H1 (cell line): ENCODE measurements at regions not wholly inside any gene's neighbourhood (a gene's known extent, or its start where the extent isn't known, plus 50 kb on each side); places are given as distances from the start of the nearest gene placed in this dataset.

Source experiments
- CBX8 ChIP-seq: fragments of 300-800, 300-1000 bp; sonication (generic); IDR thresholded peaks from 2 replicates; pipeline ENCODE4 v1.7.1; 2016; ENCODE audit warnings: low read depth, low read length, borderline replicate concordance
- CHD7 ChIP-seq: fragments of 300-600 bp; sonication (generic); IDR thresholded peaks from 2 replicates; pipeline ENCODE4 v1.7.1; 2012; ENCODE audit warnings: low read length, moderate library complexity, mild to moderate bottlenecking, inconsistent platforms; ENCODE audit not compliant: insufficient replicate concordance
- HDAC2 ChIP-seq, 2 experiments: fragments of 300-600 bp in 1 of 2; sonication (generic) in 1 of 2; IDR thresholded peaks; 2 replicates each; pipeline ENCODE4 v1.6.1; 2011 to 2012; ENCODE audit warnings: low read depth in 2 of 2, low read length in 2 of 2, mild to moderate bottlenecking in 2 of 2, moderate library complexity in 2 of 2, borderline replicate concordance in 1 of 2, inconsistent platforms in 1 of 2
- MAX ChIP-seq: IDR thresholded peaks from 2 replicates; pipeline ENCODE4 v1.6.1; 2012; ENCODE audit warnings: inconsistent platforms
- NANOG ChIP-seq: IDR thresholded peaks from 2 replicates; pipeline ENCODE4 v1.6.1; 2011; ENCODE audit warnings: low read length, low read depth, mild to moderate bottlenecking, inconsistent platforms; ENCODE audit not compliant: insufficient read depth, poor library complexity, severe bottlenecking
- RFX5 ChIP-seq: IDR thresholded peaks from 2 replicates; pipeline ENCODE4 v1.6.1; 2011; ENCODE audit warnings: low read depth, low read length, improper control_type of control experiment, borderline replicate concordance
- SAP30 ChIP-seq: fragments of 300-600 bp; sonication (generic); IDR thresholded peaks from 2 replicates; pipeline ENCODE4 v1.7.1; 2012; ENCODE audit warnings: low read length, moderate library complexity, mild to moderate bottlenecking, inconsistent platforms; ENCODE audit not compliant: insufficient read depth, insufficient replicate concordance
- SP2 ChIP-seq: IDR thresholded peaks from 2 replicates; pipeline ENCODE4 v1.6.1; 2012; ENCODE audit warnings: mild to moderate bottlenecking, low read length, inconsistent platforms
- SUZ12 ChIP-seq: fragments of 200-600 bp; sonication (generic); IDR thresholded peaks from 2 replicates; pipeline ENCODE4 v1.6.1; 2012; ENCODE audit warnings: mild to moderate bottlenecking, inconsistent platforms, low read length, moderate library complexity, mixed read lengths

- TF ChIP-seq CHD7, result no peak
- no peak for TF ChIP-seq HDAC2 (IDR thresholded peaks at IDR 0.05; ENCODE audit: borderline replicate concordance in 1 of 2, low read depth in 2 of 2, low read length in 2 of 2)
- no peak for TF ChIP-seq SUZ12
- TF ChIP-seq RFX5, result no peak
- TF ChIP-seq SP2, result no peak
- TF ChIP-seq NANOG, result no peak
- TF ChIP-seq CBX8, result no peak
- no peak for TF ChIP-seq MAX
- TF ChIP-seq SAP30, result no peak
These were observed 235.2 kb upstream of the ASCC3 start (continued) for GRCh38 chr6:101116337-101116736.
